Adipocyte (in vitro differentiated cells): ENCODE measurements at regions not wholly inside any gene's neighbourhood (a gene's known extent, or its start where the extent isn't known, plus 50 kb on each side); places are given as distances from the start of the nearest gene placed in this dataset.

Experiments
- DNase-seq: peaks from one replicate; pipeline ENCODE4 v3.0.0-alpha.2; 2015; ENCODE audit warnings: low read depth
- H3K27me3 ChIP-seq: replicated peaks from 2 replicates; pipeline ENCODE4 v1.7.0; 2013; ENCODE audit warnings: mild to moderate bottlenecking, low read length, moderate library complexity; ENCODE audit not compliant: control insufficient read depth, insufficient read depth
- H3K36me3 ChIP-seq: 2 replicates; pipeline ENCODE4 v1.7.0; 2013; ENCODE audit warnings: low read length, mild to moderate bottlenecking, moderate library complexity; ENCODE audit not compliant: control insufficient read depth, insufficient read depth, severe bottlenecking
- H3K4me1 ChIP-seq: 2 replicates; pipeline ENCODE4 v1.7.0; 2013; ENCODE audit warnings: mild to moderate bottlenecking, low read length, moderate library complexity; ENCODE audit not compliant: control insufficient read depth, insufficient read depth
- H3K4me3 ChIP-seq: 2 replicates; pipeline ENCODE4 v1.7.0; 2013; ENCODE audit warnings: mild to moderate bottlenecking, low read length, moderate library complexity
- H3K9ac ChIP-seq: 2 replicates; pipeline ENCODE4 v1.7.0; 2013; ENCODE audit warnings: mild to moderate bottlenecking, low read length, moderate library complexity
- H3K9me3 ChIP-seq: 2 replicates; pipeline ENCODE4 v1.7.0; 2013; ENCODE audit warnings: mild to moderate bottlenecking, low read length, moderate library complexity; ENCODE audit not compliant: control insufficient read depth

GRCh38 chr19:31821346-31821745, 472.1 kb upstream of the TSHZ3 start:
- Histone ChIP-seq H3K4me1 (no peaks in the 10 kb centered on the region), H3K27me3 (no peaks in the 10 kb centered on the region), H3K9me3 (no peaks in the 10 kb centered on the region), H3K36me3 (no peaks in the 10 kb centered on the region), H3K9ac (no peak overlapping the region), H3K4me3 (no peak overlapping the region)
- no peak for DNase-seq

GRCh38 chr19:31825134-31826094, 476.2 kb upstream of the TSHZ3 start:
- Histone ChIP-seq H3K4me1 (no peaks in the 10 kb centered on the region), H3K36me3 (no peaks in the 10 kb centered on the region), H3K9ac (no peak overlapping the region), H3K27me3 (no peaks in the 10 kb centered on the region), H3K9me3 (no peaks in the 10 kb centered on the region), H3K4me3 (no peak overlapping the region)
- no peak for DNase-seq

GRCh38 chr19:31826325-31826724, 477.1 kb upstream of the TSHZ3 start:
- no peaks in the 10 kb centered on the region for H3K4me1 ChIP-seq
- DNase-seq, result no peak
- no peaks in the 10 kb centered on the region for H3K9me3 ChIP-seq
- no peaks in the 10 kb centered on the region for H3K36me3 ChIP-seq
- H3K9ac ChIP-seq, result no peak overlapping the region
- no peak overlapping the region for H3K4me3 ChIP-seq
- H3K27me3 ChIP-seq, result no peaks in the 10 kb centered on the region

- H3K36me3 ChIP-seq, result no peaks in the 10 kb centered on the region
- H3K27me3 ChIP-seq, result no peaks in the 10 kb centered on the region
- no peak overlapping the region for H3K4me3 ChIP-seq
- H3K9me3 ChIP-seq, result peaks cover 24% of the 10 kb centered on the region
- DNase-seq, result no peak
- no peak overlapping the region for H3K9ac ChIP-seq
- no peaks in the 10 kb centered on the region for H3K4me1 ChIP-seq
Measured at GRCh38 chr19:31831421-31832175, 482.4 kb upstream of the TSHZ3 start.

GRCh38 chr19:31832176-31832548, 482.9 kb upstream of the TSHZ3 start:
- H3K9ac ChIP-seq, result no peak overlapping the region
- H3K36me3 ChIP-seq, result no peaks in the 10 kb centered on the region
- peaks cover 24% of the 10 kb centered on the region for H3K9me3 ChIP-seq
- no peaks in the 10 kb centered on the region for H3K27me3 ChIP-seq
- DNase-seq, result no peak
- H3K4me3 ChIP-seq, result no peak overlapping the region
- no peaks in the 10 kb centered on the region for H3K4me1 ChIP-seq

- H3K4me1 ChIP-seq, result no peaks in the 10 kb centered on the region
- no peak for DNase-seq
- H3K9ac ChIP-seq, result no peak overlapping the region
- no peaks in the 10 kb centered on the region for H3K36me3 ChIP-seq
- peaks cover 24% of the 10 kb centered on the region for H3K9me3 ChIP-seq
- no peak overlapping the region for H3K4me3 ChIP-seq
- H3K27me3 ChIP-seq, result no peaks in the 10 kb centered on the region
Measured at GRCh38 chr19:31834070-31834469, 484.8 kb upstream of the TSHZ3 start.

- H3K4me1 ChIP-seq, result no peaks in the 10 kb centered on the region
- H3K9me3 ChIP-seq, result peaks cover 17% of the 10 kb centered on the region
- H3K36me3 ChIP-seq, result no peaks in the 10 kb centered on the region
- H3K9ac ChIP-seq, result no peak overlapping the region
- no peaks in the 10 kb centered on the region for H3K27me3 ChIP-seq
- no peak for DNase-seq
- no peak overlapping the region for H3K4me3 ChIP-seq
Measured at GRCh38 chr19:31838163-31838815, 489.1 kb upstream of the TSHZ3 start.

- peaks cover 4% of the 10 kb centered on the region for H3K9me3 ChIP-seq
- H3K36me3 ChIP-seq, result no peaks in the 10 kb centered on the region
- DNase-seq, result no peak
- H3K4me1 ChIP-seq, result no peaks in the 10 kb centered on the region
- H3K27me3 ChIP-seq, result no peaks in the 10 kb centered on the region
- H3K9ac ChIP-seq, result no peak overlapping the region
- H3K4me3 ChIP-seq, result no peak overlapping the region
Measured at GRCh38 chr19:31840371-31840770, 491.1 kb upstream of the TSHZ3 start.

- no peaks in the 10 kb centered on the region for H3K4me1 ChIP-seq
- H3K36me3 ChIP-seq, result no peaks in the 10 kb centered on the region
- H3K27me3 ChIP-seq, result no peaks in the 10 kb centered on the region
- peaks cover 4% of the 10 kb centered on the region for H3K9me3 ChIP-seq
- DNase-seq, result no peak
- no peak overlapping the region for H3K9ac ChIP-seq
- no peak overlapping the region for H3K4me3 ChIP-seq
Measured at GRCh38 chr19:31841755-31842154, 492.5 kb upstream of the TSHZ3 start.

- Histone ChIP-seq H3K36me3 (no peaks in the 10 kb centered on the region), H3K9ac (no peak overlapping the region), H3K4me3 (peak overlapping the region; percentile 31), H3K27me3 (no peaks in the 10 kb centered on the region), H3K4me1 (no peaks in the 10 kb centered on the region), H3K9me3 (peaks cover 37% of the 10 kb centered on the region)
- no peak for DNase-seq
Measured at GRCh38 chr19:31863122-31863521, 482.3 kb upstream of the ZNF507 start.

- Histone ChIP-seq H3K9me3 (no peaks in the 10 kb centered on the region), H3K36me3 (no peaks in the 10 kb centered on the region), H3K4me1 (no peaks in the 10 kb centered on the region), H3K4me3 (no peak overlapping the region), H3K27me3 (no peaks in the 10 kb centered on the region), H3K9ac (no peak overlapping the region)
- no peak for DNase-seq
Measured at GRCh38 chr19:31874313-31874712, 471.1 kb upstream of the ZNF507 start.
